NCI-H146 treated with DMSO at 0.1 percent for 48 hours (cell line): ENCODE measurements at regions not wholly inside any gene's neighbourhood (a gene's known extent, or its start where the extent isn't known, plus 50 kb on each side); places are given as distances from the start of the nearest gene placed in this dataset.
"Not testable (repeated sequence)": the region's sequence is repeated elsewhere in the genome, so short reads cannot be mapped to it uniquely, and the experiment has no call there.

Experiments used
- DNase-seq: peaks from one replicate; lab custom pipeline; 2025; ENCODE audit not compliant: unreplicated experiment; lab: John Stamatoyannopoulos, UW

DNA sequence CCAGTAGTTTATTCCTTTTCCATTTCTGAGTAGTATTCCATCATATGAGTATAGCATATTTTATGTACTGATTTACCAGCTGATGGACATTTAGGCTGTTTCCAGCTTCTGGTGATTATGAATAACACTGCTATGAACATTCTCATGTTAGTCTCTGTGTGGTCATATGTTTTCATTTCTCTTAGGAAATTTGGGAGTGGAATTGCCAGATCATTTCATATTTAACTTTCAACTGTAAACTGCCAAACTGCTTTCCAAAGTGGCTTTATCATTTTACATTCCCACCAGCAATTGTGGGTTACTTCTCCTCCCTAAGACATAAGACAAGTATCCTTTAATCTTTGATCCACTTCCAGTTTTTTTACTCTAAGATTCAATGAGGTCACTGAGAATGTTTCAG lies 85.7 kb upstream of the RALGPS2 start:
- DNase-seq: no peak

DNA sequence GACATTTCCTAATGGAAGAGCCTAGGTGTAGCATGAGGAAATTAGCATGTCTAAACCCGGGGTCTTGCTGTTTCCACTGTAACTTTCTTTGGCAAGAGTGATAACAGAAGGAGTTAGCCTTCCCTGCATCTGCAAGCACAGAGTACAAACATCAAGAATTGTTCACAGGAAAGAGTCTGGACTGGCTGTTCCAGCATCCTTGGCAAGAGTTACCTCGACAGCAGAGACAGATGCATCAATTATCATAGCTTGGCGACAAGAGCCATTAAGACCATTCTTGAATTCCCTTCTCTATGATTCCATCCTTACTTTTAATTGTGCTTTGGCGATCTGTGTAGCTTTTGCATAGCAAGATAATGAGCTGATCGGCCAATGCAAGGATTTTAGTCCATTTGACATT lies 82.8 kb upstream of the RALGPS2 start:
- no peak for DNase-seq

DNA sequence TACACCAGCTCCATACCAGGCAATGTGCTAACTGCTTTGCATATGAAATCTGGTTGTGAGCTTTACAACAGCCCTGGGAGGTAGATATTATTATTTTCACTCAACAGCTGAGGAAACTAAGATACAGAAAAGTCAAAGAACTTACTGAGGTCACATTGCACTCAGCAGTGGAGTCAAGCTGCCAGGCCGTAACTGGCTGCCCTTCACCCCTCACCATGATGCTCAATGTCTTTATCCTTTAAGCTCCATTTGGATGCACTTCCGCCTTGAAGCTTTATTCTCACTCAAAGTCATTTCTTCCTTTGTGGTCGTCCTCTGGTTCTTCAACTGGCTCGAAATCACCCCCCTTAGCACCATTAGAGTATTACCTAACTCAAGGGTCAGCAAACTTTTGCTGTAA lies 81.7 kb upstream of the RALGPS2 start:
- no peak for DNase-seq

DNA sequence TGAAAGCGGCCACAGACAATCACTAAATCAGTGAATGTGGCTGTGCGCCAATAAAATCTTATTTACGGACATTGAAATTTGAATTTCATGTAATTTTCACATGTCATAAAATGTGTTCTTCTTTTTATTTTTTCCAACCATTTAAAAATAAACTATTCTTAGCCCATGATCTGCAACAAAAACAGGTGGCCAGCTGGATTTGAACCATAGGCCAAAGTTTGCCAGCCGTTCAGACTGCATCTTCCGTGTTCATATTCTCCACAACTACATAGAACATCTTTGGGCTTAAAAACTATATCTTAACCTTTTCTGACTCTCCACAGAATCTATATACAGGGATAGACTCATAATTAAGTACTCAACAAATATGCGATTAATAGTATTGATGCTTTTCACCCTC lies 81.2 kb upstream of the RALGPS2 start:
- no peak for DNase-seq

DNA sequence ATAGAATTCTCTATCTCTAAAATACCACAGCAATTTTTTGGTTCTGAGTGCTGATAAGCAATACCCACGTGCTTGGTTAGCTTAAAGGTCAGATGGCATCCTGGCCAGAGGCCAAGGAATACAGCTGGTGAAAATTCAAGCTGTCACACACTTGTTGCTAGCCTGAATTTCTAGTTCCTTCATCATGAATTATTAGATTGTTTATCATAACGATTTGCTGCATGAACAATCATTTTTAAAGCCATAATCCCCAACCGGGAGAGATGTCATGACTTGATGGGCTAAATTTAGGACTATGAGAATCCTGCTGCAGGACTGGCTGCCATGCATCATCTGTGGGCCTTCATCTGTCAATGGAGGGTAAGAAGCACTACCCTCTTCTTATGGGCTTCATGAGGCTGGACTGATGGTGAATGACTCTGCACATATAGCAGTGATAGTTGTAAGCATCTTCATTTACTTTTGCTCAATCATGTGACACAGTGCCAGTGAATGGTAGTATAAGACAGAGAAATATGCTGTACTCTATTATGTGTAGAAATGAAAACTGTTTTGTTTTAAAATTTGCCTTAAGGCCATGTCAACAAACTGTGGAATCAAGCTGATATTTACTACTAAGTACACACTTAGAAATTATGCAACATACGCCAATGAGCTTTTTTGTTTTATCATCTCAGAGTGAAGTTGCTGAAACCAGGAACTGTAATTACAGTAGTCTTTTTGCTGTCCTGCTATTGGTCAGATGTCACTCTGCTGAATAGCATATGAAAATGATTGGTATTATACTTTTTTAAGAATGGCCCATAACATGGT lies 80.5 kb upstream of the RALGPS2 start:
- DNase-seq: peak; percentile 16

DNA sequence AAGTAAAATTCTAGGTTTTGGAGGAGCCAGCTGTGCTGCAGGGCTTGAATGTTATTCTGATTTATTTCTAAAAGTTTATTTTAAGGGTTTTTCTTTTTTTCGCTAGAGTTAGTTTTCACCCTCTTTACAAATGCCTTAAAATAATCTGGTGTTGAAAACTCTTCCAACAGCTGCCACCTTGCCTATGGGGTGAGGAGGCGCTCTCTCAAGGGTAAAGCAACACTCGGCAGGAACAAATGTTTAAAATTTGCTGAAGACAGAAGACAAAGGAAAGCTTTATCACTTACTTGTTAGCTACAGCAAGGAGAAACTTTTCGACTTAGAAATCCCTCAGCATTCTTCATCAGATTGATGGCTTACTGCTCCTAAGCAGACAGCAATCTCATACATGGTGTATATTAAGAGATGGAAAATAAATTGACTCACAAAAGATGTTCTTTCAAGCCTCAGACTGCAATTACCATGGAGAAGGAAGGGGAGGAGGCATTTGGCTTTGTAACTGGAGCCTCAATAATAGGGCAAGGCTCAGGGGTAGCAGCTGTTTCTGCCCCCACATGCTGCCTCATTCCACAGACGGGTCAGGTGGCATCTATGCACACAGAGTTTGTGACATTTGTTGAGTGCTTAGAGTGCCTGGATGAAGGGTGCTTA lies 79.8 kb upstream of the RALGPS2 start:
- DNase-seq: peak; percentile 58

DNA sequence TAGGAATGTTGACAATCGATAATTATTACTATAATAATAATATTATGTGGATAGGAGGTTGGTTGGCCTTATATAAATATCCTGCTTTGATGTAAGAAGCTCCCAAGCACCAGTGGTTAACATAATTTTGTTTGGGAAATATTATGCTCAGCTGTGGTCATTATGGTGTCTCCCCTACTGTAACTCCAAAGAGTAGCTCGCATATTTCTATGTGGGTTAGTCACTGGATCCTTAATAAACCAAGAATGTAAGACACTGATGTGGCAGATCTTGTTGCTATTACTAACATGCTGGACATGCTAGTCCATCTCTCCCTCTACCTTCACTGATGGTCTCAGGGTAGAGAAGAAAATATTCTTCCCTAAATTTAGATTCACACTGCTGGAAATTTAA lies 79.2 kb upstream of the RALGPS2 start:
- no peak for DNase-seq

DNA sequence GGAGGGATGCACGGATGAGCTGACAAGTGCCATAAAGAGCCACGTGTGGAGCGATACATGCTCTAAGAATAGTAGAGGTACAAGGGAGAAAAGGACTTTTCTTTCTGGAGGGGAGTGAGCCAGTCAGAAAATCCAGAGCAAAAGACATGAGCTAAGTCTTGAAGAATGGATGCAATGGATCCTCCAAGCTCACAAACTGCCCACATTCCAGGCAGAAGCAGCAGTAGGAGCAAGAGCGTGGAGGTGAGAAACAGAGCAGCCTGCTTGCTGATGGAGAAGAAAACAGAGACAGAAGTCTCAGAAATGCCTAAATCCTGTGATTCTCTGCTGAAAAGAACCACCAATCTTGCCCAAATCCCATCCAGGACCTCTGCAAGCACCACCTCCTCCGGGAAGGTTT lies 78.2 kb upstream of the RALGPS2 start:
- no peak for DNase-seq

DNA sequence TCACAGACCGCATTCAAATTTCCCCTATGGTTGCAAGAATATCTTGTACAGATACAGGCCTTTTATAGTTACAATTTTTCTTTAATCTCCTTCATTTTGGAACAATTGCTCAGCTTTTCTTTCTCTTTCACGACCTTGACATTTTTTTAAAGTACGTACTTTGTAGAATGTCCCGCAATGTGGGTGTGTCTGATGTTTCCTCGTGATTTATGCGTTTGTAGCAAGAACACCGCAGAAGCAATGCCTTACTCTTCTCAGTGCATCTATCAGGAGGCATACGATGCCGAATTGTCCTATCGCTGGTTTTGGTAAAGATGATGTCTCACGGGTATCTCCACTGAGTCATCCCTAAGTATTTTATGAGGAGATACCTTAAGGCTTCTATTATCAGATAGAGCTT lies 76.9 kb upstream of the RALGPS2 start:
- DNase-seq: no peak

DNA sequence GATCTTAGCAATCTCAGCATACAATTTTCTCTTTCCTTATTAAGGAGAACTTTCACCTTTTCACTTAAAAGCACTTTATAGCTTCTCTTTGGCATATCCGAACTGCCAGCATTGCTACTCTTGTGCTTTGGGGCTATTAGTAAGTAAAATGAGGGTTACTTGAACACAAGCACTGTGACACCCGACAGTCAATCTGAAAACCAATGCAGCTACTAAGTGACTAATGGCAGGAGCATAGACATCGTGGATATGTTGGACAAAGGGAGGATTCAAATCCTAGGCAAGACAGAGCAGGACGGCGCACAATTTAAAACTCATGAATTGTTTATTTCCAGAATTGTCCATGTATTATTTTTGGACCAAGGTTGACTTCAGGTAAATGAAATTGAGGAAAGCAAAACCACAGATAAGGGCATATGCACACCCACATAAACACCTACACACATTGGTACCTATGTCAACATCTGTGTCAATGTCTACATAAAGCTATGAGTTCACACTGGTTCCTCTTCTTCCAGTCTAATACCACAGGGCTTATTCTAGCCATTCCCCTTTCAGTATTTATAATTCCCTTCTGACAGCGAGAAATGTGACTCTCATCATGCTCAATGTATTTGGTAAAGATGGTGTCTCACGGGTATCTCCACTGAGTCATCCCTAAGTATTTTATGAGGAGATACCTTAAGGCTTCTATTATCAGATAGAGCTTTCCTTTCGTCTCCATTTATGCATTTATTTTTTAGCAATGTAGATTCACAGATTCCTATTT lies 75.3 kb upstream of the RALGPS2 start:
- no peak for DNase-seq

DNA sequence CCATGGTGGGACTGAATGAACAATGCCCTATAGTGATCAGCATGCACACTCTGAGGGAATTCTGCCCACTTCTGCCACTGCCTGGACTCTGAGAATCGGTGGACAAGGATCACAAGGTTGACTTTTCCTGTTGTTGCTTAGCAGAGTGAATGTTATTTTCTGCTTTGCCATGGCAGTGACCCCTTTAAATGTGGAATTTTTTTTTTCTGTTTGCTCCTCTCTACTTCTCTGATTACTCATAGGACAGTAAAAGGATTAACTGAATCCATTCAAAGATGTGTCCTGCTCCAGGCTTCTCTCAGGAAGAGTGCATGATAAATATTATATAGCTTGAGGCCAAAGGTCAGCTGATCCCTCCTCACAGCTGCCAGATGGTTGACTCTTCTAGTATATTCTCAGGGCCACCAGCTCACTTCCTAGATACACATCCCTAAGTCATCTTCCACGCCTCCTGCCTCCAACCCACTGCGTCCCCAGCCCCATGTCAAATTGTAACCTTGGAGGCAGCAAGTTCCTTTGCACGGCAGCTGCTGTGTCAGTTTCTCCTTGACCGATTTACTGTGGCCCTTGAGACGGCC lies 74.0 kb upstream of the RALGPS2 start:
- no peak for DNase-seq

DNA sequence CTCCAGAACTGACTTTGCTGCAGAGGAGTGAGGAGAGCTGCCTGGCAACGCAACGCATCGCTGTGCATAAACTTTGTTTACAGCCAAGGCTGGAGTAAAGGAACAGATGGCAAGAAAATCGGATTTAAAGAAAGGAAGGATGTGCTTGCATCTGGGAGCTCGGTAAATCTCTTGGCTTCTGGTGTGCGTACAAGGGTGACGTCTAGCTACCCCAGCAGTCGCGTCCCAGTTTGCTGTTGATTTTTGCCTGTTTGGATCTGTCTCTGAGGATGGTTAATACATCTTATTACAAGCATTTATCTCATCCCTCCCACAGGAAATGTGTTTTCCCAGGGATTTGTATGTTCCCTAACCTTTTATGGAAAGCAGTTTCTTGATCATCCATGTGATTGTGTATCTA lies 73.3 kb upstream of the RALGPS2 start:
- no peak for DNase-seq

DNA sequence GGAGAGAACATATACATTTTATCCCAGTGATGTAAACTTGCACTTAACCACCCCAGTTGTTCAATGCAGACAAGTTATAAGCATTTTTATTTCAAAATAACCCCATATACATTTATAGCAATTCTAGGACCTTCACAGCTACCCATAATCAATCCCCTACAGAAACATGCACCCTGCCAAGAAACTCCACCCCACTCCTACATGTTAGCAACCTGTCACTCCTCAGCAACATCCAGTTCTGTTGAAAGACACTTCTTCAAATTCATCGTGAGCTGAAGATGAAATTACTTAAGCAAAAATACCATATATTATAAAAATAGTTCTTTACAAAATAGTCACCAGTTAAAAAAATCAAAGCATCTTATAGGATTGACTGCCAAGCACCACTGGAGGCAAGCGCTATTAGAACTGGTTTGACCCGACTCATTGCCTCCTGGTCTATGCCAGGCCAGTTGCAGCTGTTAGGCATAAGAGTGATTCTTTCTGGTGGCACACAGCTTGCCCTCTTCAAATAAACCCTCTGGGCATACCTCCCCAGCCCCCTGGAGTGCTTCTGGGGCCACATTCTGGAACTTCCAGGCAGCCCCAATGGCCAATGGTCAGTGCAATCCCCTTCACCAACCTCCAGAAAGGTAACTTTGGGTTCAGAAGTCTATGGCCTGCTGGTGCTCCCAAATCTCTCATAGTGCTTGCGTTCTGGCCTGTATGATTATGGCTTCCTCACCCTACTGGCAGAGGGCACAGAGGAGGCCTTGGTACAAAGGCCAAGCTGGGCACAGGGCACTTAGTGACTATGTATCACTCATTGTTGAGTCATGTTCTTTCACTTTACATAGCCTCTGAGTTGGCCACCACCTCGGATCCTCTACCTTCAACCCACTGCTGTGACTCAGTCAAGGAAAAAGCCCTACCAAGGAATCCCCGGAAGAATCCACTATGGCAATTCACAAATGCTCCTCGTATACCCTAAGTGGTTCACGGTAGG lies 72.2 kb upstream of the RALGPS2 start:
- no peak for DNase-seq

DNA sequence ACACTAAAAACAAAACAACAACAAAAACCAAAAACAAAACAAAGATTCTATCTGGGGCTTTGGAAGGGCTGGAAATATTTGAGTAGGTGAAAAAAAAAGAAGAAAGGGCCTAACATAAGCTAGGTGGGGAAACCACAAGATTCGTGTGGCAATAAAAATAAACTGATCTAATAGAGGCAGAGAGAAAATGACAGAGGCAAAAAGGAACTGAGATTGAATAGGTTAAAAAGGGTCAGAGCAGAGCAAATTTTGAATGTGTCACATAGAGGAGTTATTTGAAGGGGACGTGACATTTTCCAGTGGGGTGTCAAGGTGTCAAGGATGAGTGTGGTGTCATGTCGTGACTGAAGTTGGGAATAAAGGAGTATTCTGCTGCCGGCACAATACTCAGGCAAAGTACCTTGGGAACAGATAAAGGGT lies 65.2 kb upstream of the RALGPS2 start:
- DNase-seq: no peak

DNA sequence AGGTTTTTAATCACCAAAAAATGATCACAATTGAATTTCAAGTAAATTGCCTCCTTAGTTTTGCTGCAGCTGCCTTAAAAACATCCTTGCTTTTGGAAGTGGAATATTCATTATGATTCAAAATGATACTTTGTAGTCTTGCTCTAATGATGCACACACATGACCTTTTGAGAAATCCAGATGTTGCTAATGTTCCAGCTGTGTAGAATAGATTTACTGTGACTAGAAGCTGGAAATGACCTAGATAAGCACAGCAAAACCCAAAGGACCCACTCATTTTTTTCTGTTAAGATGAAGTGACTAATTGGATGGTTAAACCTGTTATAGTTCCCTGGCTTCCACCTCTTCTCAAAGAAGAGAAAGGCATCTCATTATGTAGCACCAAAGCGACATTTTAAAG lies 64.6 kb upstream of the RALGPS2 start:
- DNase-seq: no peak

DNA sequence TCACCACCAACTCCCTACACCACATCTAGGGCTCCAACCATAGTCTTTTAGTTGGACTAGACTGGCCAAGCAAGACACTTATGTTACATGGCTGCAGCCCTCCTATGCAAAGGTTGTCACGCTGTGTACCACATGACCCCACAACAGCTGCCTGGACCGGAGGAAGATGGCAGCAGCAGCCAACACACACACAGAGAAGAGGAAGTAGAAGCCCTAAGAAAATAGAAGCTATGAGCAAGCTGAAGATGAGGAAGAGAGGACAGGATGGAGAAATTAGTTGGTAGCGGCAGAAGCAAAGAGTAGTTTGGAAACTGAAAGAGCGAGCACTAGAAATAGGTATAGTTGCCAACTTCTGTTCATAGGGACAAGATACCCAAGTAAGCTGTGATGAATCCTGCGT lies 60.8 kb upstream of the RALGPS2 start:
- DNase-seq: no peak

DNA sequence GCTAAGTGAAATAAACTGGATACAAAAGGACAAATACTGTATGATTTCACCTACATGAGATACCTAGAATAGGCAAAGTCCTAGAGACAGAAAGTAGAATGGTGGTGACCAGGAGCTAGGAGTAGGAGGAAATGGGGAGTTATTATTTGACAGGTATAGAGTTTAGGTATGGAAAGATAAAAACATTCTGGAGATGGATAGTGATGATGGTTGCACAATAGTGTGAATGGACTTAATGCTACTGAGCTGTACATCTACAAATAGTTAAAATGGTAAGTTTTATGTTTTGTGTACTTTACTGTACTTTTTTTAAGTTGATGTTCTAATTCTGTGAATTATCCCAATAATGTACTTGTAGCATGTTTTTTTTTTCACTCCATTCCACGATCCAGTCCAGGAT lies 59.5 kb upstream of the RALGPS2 start:
- no peak for DNase-seq

DNA sequence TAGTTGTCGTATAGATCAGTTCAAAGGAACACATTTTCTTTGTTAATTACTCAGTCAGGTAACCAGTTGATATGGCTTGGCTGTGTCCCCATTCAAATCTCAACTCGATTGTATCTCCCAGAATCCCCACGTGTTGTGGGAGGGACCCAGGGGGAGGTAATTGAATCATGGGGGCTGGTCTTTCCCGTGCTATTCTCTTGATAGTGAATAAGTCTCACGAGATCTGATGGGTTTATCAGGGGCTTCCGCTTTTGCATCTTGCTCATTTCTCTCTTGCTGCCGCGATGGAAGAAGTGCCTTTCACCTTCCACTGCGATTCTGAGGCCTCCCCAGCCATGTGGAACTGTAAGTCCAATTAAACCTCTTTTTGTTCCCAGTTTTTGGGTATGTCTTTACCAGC lies 58.2 kb upstream of the RALGPS2 start:
- not testable (repeated sequence) for DNase-seq

DNA sequence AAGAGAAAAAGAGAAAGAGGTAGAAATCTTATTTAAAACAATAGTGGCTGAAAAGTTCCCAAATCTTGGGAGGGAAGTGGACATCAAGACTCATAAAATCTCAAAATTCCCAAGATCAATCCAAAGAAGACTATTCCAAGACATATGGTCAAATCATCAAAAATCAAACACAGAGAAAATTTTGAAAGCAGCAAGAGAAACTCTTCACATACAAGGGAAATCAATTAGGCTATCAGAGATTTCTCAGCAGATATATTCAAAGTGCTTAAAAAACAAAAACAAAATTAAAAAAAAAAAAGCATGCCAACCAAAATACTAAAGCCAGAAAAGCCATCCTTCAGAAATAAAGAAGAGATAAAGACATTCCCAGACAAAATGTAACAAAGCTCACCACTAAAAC lies 52.6 kb upstream of the RALGPS2 start:
- DNase-seq: no peak

DNA sequence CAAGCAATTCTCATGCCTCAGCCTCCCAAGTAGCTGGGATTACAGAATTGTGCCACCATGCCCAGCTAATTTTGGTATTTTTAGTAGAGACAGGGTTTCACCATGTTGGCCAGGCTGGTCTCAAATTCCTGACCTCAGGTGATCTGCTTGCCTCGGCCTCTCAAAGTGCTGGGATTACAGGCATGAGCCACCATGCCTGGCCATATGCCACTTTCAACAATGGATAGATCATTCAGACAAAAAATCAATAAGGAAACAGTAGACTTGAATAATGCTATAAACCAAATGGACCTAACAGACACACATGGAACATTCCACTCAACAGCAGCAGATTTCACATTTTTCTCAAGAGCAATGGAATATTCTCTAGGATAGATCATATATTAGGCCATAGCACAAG lies 50.5 kb upstream of the RALGPS2 start:
- not testable (repeated sequence) for DNase-seq
